ENCODE measurements at regions not wholly inside any gene's neighbourhood (a gene's known extent, or its start where the extent isn't known, plus 50 kb on each side); places are given as distances from the start of the nearest gene placed in this dataset.
A peak's percentile ranks its signal among the peaks of the same experiment; 100 is the strongest.

- TF ChIP-seq ZFX (IDR thresholded peaks at IDR 0.05): no peak
- no peak for TF ChIP-seq CTCF (conservative IDR thresholded peaks at IDR 0.05)
- no peak overlapping the region; the same call in 1 of the 2 replicates for H3K27ac ChIP-seq
These were observed 402.0 kb upstream of the TBL1XR1 start for GRCh38 chr3:177599326-177599725.

- H3K27ac ChIP-seq: no peak overlapping the region; the same call in 1 of the 2 replicates
- TF ChIP-seq CTCF (conservative IDR thresholded peaks at IDR 0.05): no peak
- TF ChIP-seq ZFX (IDR thresholded peaks at IDR 0.05): no peak
These were observed 402.6 kb upstream of the TBL1XR1 start for GRCh38 chr3:177599837-177600236.

GRCh38 chr3:177600411-177600810 lies 403.1 kb upstream of the TBL1XR1 start:
- TF ChIP-seq ZFX (IDR thresholded peaks at IDR 0.05) (no peak), CTCF (conservative IDR thresholded peaks at IDR 0.05) (no peak)
- no peak overlapping the region for H3K27ac ChIP-seq

GRCh38 chr3:177601152-177601551 lies 403.9 kb upstream of the TBL1XR1 start:
- peak overlapping the region; percentile 33 for H3K27ac ChIP-seq

GRCh38 chr3:177602601-177603147 lies 405.4 kb upstream of the TBL1XR1 start:
- H3K27ac ChIP-seq: peak overlapping the region; percentile 76; the same call in 1 of the 2 replicates
- no peak for TF ChIP-seq ZFX (IDR thresholded peaks at IDR 0.05)
- no peak for TF ChIP-seq CTCF (conservative IDR thresholded peaks at IDR 0.05)

More at GRCh38 chr3:177601152-177601551, 403.9 kb upstream of the TBL1XR1 start:
- TF ChIP-seq CTCF (conservative IDR thresholded peaks at IDR 0.05): no peak
- no peak for TF ChIP-seq ZFX (IDR thresholded peaks at IDR 0.05)

- TF ChIP-seq ZFX (IDR thresholded peaks at IDR 0.05) (no peak), CTCF (conservative IDR thresholded peaks at IDR 0.05) (no peak)
- peak overlapping the region; percentile 76; the same call in 1 of the 2 replicates for H3K27ac ChIP-seq
These were observed 405.9 kb upstream of the TBL1XR1 start for GRCh38 chr3:177603148-177603603.

- TF ChIP-seq ZFX (IDR thresholded peaks at IDR 0.05): no peak
- no peak for TF ChIP-seq CTCF (conservative IDR thresholded peaks at IDR 0.05)
These were observed 406.9 kb upstream of the TBL1XR1 start for GRCh38 chr3:177604181-177604580.

More at GRCh38 chr3:177604181-177604580, 406.9 kb upstream of the TBL1XR1 start:
- H3K27ac ChIP-seq: peak overlapping the region; percentile 53; the same call in 1 of the 2 replicates

Data from C4-2B (cell line).